ENCODE measurements at regions not wholly inside any gene's neighbourhood (a gene's known extent, or its start where the extent isn't known, plus 50 kb on each side); places are given as distances from the start of the nearest gene placed in this dataset.
A peak's percentile ranks its signal among the peaks of the same experiment; 100 is the strongest.

- Histone ChIP-seq H3K4me3 (no peak overlapping the region), H3K27ac (no peak overlapping the region)
- DNase-seq (ENCODE audit: low spot score), result peak; percentile 3
- no peak for TF ChIP-seq CTCF (IDR thresholded peaks at IDR 0.05)
These were observed 466.9 kb downstream of the BRD1 start for GRCh38 chr22:49360746-49361145.

GRCh38 chr22:49359076-49359475 lies 468.6 kb downstream of the BRD1 start:
- no peak for TF ChIP-seq CTCF (IDR thresholded peaks at IDR 0.05)
- peak; percentile 55 for DNase-seq (ENCODE audit: low spot score)
- H3K27ac ChIP-seq, result no peak overlapping the region
- no peak overlapping the region for H3K4me3 ChIP-seq

GRCh38 chr22:49357661-49358440 lies 469.8 kb downstream of the BRD1 start:
- Histone ChIP-seq H3K4me3 (no peak overlapping the region), H3K27ac (no peak overlapping the region)
- DNase-seq (ENCODE audit: low spot score), result peak; percentile 59
- no peak for TF ChIP-seq CTCF (IDR thresholded peaks at IDR 0.05)

GRCh38 chr22:49356428-49356827 lies 471.2 kb downstream of the BRD1 start:
- DNase-seq (ENCODE audit: low spot score), result no peak
- no peak overlapping the region for H3K4me3 ChIP-seq
- H3K27ac ChIP-seq, result no peak overlapping the region
- no peak for TF ChIP-seq CTCF (IDR thresholded peaks at IDR 0.05)

GRCh38 chr22:49355211-49355920 lies 472.3 kb downstream of the BRD1 start:
- TF ChIP-seq CTCF (IDR thresholded peaks at IDR 0.05), result no peak
- Histone ChIP-seq H3K4me3 (no peak overlapping the region), H3K27ac (no peak overlapping the region)
- DNase-seq (ENCODE audit: low spot score), result peak; percentile 65

GRCh38 chr22:49354516-49355210 lies 473.0 kb downstream of the BRD1 start:
- no peak for TF ChIP-seq CTCF (IDR thresholded peaks at IDR 0.05)
- no peak overlapping the region for H3K27ac ChIP-seq
- DNase-seq (ENCODE audit: low spot score), result peak; percentile 19
- H3K4me3 ChIP-seq, result no peak overlapping the region
